A673 (cell line): ENCODE measurements at regions not wholly inside any gene's neighbourhood (a gene's known extent, or its start where the extent isn't known, plus 50 kb on each side); places are given as distances from the start of the nearest gene placed in this dataset.

Source experiments
- EZH2 ChIP-seq: fragments of 200-600 bp; sonication (generic); IDR thresholded peaks from 2 replicates; pipeline ENCODE4 v1.6.1; 2017; ENCODE audit warnings: borderline replicate concordance, low read depth, mild to moderate bottlenecking, mixed read lengths, antibody characterized with exemption, low read length; ENCODE audit not compliant: poor library complexity, severe bottlenecking
- TF ChIP-seq, protein P1 (sequence below): fragments of 300-800, 200-600 bp; sonication (generic); conservative IDR thresholded peaks from 2 replicates; pipeline ENCODE4 v1.5.1; 2017; ENCODE audit warnings: low read depth, mild to moderate bottlenecking, antibody characterized with exemption, low read length, moderate library complexity, mixed read lengths

DNA sequence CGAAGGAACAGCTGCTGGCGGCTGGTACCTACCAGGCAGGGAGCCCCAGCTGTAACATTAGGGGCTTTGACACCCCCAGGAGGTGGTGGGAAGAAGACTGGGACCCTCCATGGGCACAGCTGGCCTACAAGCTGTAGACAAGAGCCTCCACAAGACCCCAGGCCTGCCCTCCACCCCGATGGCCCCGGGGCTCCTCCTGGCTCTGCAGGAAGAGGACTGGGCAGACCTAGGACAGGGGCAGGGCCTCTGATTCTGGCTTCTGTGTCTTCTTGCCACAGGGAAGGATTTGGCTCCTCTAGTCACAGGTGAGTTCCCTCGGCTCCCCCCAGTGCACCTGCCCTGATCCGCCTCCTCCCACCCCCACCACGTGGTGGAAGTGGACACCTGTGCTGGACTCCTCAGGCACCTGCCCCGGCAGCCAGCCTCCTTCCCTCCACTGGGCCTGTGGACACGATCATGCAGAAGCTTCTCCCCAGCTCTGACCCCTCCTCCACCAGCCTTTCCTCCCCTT lies 53.4 kb upstream of the ODC1 start:
- TF ChIP-seq, protein P1, sequence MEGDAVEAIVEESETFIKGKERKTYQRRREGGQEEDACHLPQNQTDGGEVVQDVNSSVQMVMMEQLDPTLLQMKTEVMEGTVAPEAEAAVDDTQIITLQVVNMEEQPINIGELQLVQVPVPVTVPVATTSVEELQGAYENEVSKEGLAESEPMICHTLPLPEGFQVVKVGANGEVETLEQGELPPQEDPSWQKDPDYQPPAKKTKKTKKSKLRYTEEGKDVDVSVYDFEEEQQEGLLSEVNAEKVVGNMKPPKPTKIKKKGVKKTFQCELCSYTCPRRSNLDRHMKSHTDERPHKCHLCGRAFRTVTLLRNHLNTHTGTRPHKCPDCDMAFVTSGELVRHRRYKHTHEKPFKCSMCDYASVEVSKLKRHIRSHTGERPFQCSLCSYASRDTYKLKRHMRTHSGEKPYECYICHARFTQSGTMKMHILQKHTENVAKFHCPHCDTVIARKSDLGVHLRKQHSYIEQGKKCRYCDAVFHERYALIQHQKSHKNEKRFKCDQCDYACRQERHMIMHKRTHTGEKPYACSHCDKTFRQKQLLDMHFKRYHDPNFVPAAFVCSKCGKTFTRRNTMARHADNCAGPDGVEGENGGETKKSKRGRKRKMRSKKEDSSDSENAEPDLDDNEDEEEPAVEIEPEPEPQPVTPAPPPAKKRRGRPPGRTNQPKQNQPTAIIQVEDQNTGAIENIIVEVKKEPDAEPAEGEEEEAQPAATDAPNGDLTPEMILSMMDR, result no peak
- no peak for TF ChIP-seq EZH2
